OCI-LY1 (cell line): ENCODE measurements at regions not wholly inside any gene's neighbourhood (a gene's known extent, or its start where the extent isn't known, plus 50 kb on each side); places are given as distances from the start of the nearest gene placed in this dataset.

Experiments
- H2AFZ ChIP-seq: fragments of 200-600 bp; sonication (generic), shearing (Covaris generic); 2 replicates; pipeline ENCODE4 v1.6.0; 2014; ENCODE audit warnings: antibody characterized with exemption, mild to moderate bottlenecking, low read length
- H3F3A ChIP-seq: fragments of 200-600 bp; sonication (generic), shearing (Covaris generic); 2 replicates; pipeline ENCODE4 v1.6.0; 2014; ENCODE audit warnings: mild to moderate bottlenecking, antibody characterized with exemption, low read length, moderate library complexity; ENCODE audit not compliant: insufficient read depth
- H3K27ac ChIP-seq: fragments of 200-600 bp; sonication (generic); 2 replicates; pipeline ENCODE4 v1.5.1; 2014; ENCODE audit warnings: low read length, mixed run types, mild to moderate bottlenecking, low read depth; ENCODE audit not compliant: poor library complexity, severe bottlenecking
- H3K27me3 ChIP-seq: fragments of 200-600 bp; sonication (generic); 2 replicates; pipeline ENCODE4 v1.6.0; 2014; ENCODE audit warnings: antibody characterized with exemption, mild to moderate bottlenecking, low read length, moderate library complexity; ENCODE audit not compliant: insufficient read depth
- H3K36me3 ChIP-seq: fragments of 200-600 bp; sonication (generic); 2 replicates; pipeline ENCODE4 v1.6.1; 2014; ENCODE audit warnings: mild to moderate bottlenecking, antibody characterized with exemption, low read length, moderate library complexity, mixed read lengths; ENCODE audit not compliant: insufficient read depth
- H3K4me1 ChIP-seq: fragments of 200-600 bp; sonication (generic); 2 replicates; pipeline ENCODE4 v1.5.1; 2014; ENCODE audit warnings: mild to moderate bottlenecking, low read length, moderate library complexity; ENCODE audit not compliant: insufficient read depth, severe bottlenecking
- H3K4me2 ChIP-seq: fragments of 200-600 bp; sonication (generic), shearing (Covaris generic); 2 replicates; pipeline ENCODE4 v1.6.1; 2014; ENCODE audit warnings: low read length
- H3K4me3 ChIP-seq: fragments of 200-600 bp; sonication (generic); 2 replicates; pipeline ENCODE4 v1.5.1; 2014; ENCODE audit warnings: low read length, low read depth, mild to moderate bottlenecking, mixed read lengths; ENCODE audit not compliant: poor library complexity, severe bottlenecking
- H3K79me2 ChIP-seq: fragments of 200-600 bp; shearing (Covaris generic); 2 replicates; pipeline ENCODE4 v1.6.1; 2016; ENCODE audit warnings: mixed run types, low read length, mixed read lengths; ENCODE audit not compliant: insufficient read depth
- H3K9ac ChIP-seq: fragments of 200-600 bp; sonication (generic), shearing (Covaris generic); 2 replicates; pipeline ENCODE4 v1.6.1; 2014; ENCODE audit warnings: mild to moderate bottlenecking, low read length, mixed read lengths
- H3K9me2 ChIP-seq: fragments of 200-600 bp; sonication (generic), shearing (Covaris generic); 2 replicates; pipeline ENCODE4 v1.6.1; 2014; ENCODE audit warnings: low read depth, mild to moderate bottlenecking, low read length, mixed read lengths
- H3K9me3 ChIP-seq: fragments of 200-600 bp; shearing (Covaris generic); 2 replicates; pipeline ENCODE4 v1.6.1; 2014; ENCODE audit warnings: low read length, mixed read lengths
- H4K20me1 ChIP-seq: fragments of 200-600 bp; sonication (generic), shearing (Covaris generic); 2 replicates; pipeline ENCODE4 v1.6.0; 2016; ENCODE audit warnings: mild to moderate bottlenecking, low read length; ENCODE audit not compliant: insufficient read depth
- CTCF ChIP-seq: fragments of 200-600 bp; sonication (generic), shearing (Covaris generic); IDR thresholded peaks from 2 replicates; pipeline ENCODE4 v1.5.1; 2017; ENCODE audit warnings: mild to moderate bottlenecking, antibody characterized with exemption, low read length, moderate library complexity, mixed read lengths
- EZH2 ChIP-seq: fragments of 200-600 bp; sonication (generic), shearing (Covaris generic); IDR thresholded peaks from 2 replicates; pipeline ENCODE4 v1.8.0; 2017; ENCODE audit warnings: borderline replicate concordance, mixed run types, mild to moderate bottlenecking, antibody characterized with exemption, low read length, moderate library complexity, mixed read lengths

- Histone ChIP-seq H3K27ac (no peak overlapping the region), H3K4me3 (no peak overlapping the region), H3K4me1 (no peaks in the 10 kb centered on the region), H2AFZ (no peak overlapping the region), H4K20me1 (no peaks in the 10 kb centered on the region), H3K36me3 (no peaks in the 10 kb centered on the region), H3K79me2 (no peaks in the 10 kb centered on the region), H3K9ac (no peak overlapping the region), H3K4me2 (no peak overlapping the region), H3K9me2 (no peaks in the 10 kb centered on the region), H3K9me3 (no peaks in the 10 kb centered on the region), H3F3A (no peaks in the 10 kb centered on the region), H3K27me3 (no peaks in the 10 kb centered on the region)
- TF ChIP-seq EZH2, result no peak
- no peak for TF ChIP-seq CTCF
Measured at GRCh38 chr12:25872137-25872536, 86.3 kb upstream of the RASSF8 start.

GRCh38 chr12:25875661-25876060, 82.8 kb upstream of the RASSF8 start:
- H3K4me1 ChIP-seq, result no peaks in the 10 kb centered on the region
- H3K36me3 ChIP-seq, result no peaks in the 10 kb centered on the region
- no peak overlapping the region for H3K4me2 ChIP-seq
- H3K9ac ChIP-seq, result no peak overlapping the region
- no peak overlapping the region for H2AFZ ChIP-seq
- TF ChIP-seq EZH2 (no peak), CTCF (no peak)
- H3K9me2 ChIP-seq, result no peaks in the 10 kb centered on the region
- no peak overlapping the region for H3K27ac ChIP-seq
- H4K20me1 ChIP-seq, result no peaks in the 10 kb centered on the region
- no peak overlapping the region for H3K4me3 ChIP-seq
- H3K9me3 ChIP-seq, result no peaks in the 10 kb centered on the region
- no peaks in the 10 kb centered on the region for H3K27me3 ChIP-seq
- no peaks in the 10 kb centered on the region for H3K79me2 ChIP-seq
- H3F3A ChIP-seq, result no peaks in the 10 kb centered on the region

- Histone ChIP-seq H3K4me1 (no peaks in the 10 kb centered on the region), H4K20me1 (no peaks in the 10 kb centered on the region), H3K27me3 (no peaks in the 10 kb centered on the region), H3K9ac (no peak overlapping the region), H3K4me2 (no peak overlapping the region), H3F3A (no peaks in the 10 kb centered on the region), H3K27ac (no peak overlapping the region), H2AFZ (no peak overlapping the region), H3K9me2 (no peaks in the 10 kb centered on the region), H3K79me2 (no peaks in the 10 kb centered on the region), H3K4me3 (no peak overlapping the region), H3K36me3 (no peaks in the 10 kb centered on the region), H3K9me3 (no peaks in the 10 kb centered on the region)
- TF ChIP-seq CTCF (no peak), EZH2 (no peak)
Measured at GRCh38 chr12:25876383-25877045, 82.0 kb upstream of the RASSF8 start.
